ENCODE measurements at regions not wholly inside any gene's neighbourhood (a gene's known extent, or its start where the extent isn't known, plus 50 kb on each side); places are given as distances from the start of the nearest gene placed in this dataset.

DNA sequence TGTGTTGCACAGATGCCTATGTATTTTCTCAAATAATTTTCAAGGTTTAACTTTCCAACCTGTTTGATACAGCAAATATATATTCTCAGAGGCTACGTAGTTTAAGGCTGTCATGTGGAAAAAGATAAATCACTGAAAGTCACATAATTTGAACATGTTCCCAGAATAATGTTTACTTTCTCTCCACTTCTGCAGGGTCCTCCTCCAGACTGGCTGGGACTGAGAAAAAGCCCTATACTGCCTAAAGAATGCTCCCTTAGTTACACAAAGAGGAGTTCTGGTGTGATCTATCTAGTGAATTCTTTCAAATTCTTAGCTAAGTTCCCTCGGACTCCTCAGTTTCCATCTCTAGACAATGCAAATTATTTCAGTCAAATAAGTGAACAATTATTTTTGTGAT, 411.0 kb downstream of the C6orf118 start:
- no peak for TF ChIP-seq EZH2 (IDR thresholded peaks at IDR 0.05; ENCODE audit: insufficient read depth, poor library complexity, severe bottlenecking)
- TF ChIP-seq EZH2phosphoT487 (IDR thresholded peaks at IDR 0.05; ENCODE audit: insufficient read depth, low read depth): no peak
